Activated CD4-positive, alpha-beta T cell treated with anti-CD3 and anti-CD28 coated beads, Interleukin-2, amount 50 U/mL, for 16 hours (primary cell): ENCODE measurements at regions not wholly inside any gene's neighbourhood (a gene's known extent, or its start where the extent isn't known, plus 50 kb on each side); places are given as distances from the start of the nearest gene placed in this dataset.

Experiments used
- DNase-seq: peaks from one replicate; pipeline ENCODE4 v3.0.0-alpha.2; 2020

DNA sequence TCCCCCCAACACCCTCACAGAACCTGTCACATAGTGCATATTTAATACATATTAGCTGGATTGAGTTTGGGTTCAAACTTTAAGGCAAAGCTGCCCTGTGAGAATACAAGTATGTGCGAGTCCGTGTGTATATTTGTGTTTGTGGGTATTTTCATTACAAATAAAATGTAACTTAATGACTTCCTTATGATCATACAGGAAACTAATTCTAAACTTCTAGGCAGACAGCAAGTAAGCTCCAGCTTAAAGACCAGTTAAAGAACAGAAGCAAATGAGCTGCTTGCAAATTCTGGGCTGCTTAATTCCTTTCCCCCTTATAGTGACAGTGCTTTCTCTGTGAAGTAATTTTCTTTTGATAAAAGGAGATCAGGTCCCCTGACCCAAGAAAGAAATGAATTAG is 437.6 kb downstream of the TTLL7 start:
- DNase-seq, result no peak

DNA sequence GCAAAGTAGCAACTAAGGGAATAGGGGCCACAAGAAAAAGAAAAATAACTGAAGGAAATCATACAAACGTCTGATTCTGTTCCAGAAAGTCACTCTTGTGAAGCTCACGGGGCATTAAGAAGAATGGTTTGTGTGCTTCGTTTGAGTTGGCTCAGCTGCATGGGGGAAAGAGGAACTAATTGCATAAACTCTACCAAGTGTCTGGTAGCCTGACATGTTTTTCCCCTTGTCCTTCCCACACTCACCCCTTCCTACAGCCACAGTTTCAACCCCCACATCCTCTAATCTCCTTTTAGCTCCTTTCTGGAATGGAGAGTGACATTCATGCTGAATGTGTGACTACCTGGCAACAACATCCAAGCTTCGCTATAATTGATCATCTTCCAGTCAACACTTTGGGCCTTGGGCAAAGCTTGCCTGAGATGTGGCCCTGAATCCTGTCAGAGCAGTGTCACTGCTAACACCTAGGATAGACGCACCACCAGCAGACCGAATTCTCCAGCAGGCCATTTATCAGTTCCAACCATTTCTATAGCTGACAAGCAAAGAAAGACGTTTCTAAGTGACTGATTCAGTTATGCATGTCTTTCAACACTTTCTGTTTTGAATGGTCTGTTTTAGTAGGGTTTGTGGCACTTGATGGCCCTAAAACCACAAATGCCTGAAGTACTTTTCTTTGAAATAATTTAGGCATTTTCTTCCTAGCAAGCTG is 439.6 kb downstream of the TTLL7 start:
- no peak for DNase-seq

DNA sequence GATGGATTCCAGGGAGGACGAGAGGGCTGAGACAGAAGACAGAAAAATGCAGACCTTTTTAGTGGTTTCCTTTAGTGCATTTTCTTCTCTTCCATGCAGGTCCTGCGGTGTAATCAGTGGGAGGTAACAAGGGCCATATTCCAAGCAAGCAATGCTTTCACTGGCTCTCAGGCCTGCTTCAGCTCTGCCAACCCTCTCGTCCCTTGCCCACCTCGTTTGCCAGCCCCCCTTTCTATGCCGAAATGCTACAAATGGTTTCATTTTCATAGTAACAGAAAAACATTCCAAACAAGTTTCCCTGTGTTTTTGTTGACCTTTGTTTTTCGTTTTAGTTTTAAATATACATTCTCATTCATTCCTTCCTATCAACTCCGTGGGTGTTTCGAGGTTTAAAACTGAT is 443.1 kb downstream of the TTLL7 start:
- DNase-seq, result no peak

DNA sequence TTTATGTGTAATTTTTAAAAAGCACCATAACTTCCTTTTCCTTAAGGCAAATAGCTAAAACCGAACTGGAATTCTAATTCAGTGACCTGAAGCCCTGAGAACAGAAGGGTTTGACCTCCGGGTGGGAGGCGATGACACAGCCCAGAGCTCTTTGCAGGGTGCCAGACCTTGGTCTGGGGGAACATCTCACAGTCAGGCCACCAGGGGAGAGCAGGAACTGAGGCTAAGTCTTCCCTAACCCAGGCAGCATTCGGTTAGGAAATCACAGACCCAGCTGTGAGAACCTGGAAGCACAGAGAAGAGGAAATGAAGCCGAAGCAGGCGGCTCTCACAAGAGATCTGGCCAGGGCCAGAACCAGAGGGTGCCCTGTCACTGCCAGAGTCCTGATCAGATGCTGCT is 444.8 kb downstream of the TTLL7 start:
- no peak for DNase-seq

DNA sequence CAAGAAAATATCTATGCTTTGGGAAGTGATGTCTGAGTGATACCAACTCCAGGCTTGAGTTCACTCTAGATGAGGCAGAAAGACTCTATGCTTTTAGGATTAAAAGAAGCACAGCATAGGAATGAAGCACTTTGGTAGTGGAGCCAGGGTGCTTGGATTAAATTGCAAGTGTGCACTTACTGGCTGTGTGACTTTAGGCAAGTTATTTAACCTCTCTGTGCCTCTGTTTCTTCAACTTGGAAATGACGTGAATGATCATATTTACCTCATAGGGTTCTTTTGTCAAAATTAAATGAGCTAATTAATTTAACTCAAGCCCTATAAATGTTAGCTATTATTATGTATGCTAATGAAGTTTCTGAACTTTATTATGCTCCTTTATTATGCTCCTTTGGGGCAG is 446.1 kb downstream of the TTLL7 start:
- no peak for DNase-seq

DNA sequence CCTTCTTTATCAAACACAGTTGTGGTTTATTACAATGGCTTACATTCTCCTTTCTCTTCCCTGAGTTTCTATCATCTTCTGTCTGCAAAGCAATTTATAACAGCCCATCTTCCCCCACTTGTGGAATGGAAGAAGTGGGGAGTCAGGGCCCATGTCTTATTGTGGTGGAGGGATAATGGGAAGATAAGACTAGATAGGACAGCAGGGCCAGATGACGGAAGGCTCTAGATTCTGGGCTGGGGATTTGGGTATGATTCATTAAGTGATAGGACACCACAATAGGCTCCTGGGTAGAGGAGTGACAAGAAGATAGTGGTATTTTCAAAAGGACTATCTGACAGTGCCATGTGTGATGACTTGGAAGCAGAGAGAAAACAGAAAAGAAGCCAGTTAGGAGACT is 450.6 kb downstream of the TTLL7 start:
- DNase-seq, result no peak

DNA sequence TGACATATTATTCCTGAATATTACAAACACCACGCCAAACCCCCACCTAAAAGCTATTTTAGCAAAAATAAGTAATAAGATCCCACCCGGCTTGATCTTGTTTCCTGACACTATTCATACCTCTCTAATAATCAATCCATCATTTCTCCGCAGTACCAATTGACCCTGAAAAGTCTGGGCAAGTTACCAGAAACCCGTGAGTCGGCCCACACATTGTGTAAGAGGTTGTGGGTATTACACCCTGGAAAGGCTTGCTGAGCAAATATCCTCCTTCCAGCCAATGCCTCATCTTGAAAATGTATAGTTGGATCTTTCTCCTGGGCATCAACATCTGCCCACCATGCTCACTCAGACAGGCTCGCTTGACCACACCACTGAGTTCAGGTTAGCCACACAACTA is 451.0 kb downstream of the TTLL7 start:
- no peak for DNase-seq

DNA sequence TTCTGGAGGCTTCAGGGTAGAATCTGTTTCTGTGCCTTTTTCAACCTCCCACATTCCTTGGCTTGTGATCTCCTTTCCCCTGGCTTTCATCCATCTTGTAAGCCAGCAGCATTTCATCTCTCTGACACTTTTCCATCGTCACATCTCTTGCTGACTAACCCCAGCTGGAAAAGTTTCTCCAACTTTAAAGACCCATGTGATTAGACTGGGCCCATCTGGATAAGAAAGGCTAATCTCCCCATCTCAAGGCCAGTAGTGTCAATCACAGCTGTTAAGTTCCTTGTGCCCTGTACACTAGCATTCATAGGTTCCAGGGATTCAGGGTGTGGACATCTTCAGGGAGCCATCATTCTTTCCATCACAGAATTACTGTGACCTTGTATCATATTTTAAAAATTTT is 452.1 kb downstream of the TTLL7 start:
- no peak for DNase-seq

DNA sequence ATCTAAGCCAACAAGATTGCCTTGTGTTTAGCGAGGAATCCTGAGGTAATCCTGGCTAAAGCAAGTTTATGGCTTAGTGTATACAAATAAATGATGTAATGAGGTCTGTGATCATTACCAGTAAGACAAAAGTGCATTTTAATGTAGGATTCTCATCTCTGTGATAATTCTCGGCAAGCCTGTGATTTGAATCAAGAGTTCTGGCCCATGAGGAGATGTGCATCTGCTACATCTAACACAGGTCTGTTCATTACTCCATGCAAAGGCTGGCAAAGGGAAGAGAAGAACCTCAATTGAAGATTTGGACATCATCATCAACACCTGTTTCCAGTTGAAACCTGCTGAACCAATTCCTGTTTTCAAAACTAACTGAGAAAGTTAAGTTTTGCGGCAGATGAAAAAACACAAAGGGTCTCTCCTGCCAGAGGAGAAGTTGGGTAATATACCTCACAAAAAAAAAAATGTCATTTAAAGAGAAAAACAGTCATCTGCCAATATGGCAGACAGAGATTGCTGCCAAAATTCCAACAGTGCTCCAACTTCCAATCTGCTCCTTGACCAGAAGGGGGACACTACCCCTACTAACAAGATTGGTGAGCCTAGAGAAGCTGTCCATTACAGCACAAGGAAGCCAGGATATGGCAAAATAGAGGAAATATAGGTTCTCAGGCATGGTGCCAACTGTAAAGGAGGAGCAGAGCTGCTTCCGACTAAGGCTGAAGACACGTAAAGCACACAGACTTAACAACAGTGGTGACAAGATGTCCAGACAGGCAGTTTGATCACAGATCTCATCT is 453.7 kb downstream of the TTLL7 start:
- no peak for DNase-seq

DNA sequence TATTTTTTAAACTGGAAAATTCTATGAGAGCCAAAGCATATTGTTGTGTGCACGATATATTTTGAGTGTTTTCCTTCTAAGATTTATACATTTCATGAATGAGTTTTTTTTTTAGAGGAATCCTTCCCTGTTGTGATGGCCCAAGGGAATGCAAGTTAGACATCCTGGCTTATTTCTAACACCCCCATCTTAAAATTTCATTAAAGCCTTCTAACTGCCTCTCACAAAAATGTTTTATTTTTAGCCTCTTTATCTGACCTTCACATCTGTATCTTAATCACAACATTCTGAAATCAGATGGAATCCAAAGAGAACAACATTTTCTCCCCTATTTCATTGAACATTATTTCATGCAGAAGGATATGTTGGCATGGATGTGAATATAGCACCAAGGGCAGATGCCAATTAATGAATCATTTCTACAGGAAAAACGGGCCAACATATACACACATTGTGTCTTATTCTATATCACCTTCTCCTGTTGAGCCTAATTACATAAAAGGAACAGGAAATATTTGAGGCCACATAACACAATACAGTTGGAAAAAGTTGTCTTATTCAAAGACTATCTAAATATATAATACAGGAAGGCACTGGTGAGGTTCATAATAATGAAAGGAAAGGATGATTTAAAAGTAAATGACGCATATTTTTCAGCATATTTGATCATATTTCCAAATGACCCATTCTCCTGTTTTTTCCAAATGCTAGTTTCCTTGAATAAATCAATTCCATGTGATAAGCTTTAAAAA is 455.5 kb downstream of the TTLL7 start:
- DNase-seq, result no peak

DNA sequence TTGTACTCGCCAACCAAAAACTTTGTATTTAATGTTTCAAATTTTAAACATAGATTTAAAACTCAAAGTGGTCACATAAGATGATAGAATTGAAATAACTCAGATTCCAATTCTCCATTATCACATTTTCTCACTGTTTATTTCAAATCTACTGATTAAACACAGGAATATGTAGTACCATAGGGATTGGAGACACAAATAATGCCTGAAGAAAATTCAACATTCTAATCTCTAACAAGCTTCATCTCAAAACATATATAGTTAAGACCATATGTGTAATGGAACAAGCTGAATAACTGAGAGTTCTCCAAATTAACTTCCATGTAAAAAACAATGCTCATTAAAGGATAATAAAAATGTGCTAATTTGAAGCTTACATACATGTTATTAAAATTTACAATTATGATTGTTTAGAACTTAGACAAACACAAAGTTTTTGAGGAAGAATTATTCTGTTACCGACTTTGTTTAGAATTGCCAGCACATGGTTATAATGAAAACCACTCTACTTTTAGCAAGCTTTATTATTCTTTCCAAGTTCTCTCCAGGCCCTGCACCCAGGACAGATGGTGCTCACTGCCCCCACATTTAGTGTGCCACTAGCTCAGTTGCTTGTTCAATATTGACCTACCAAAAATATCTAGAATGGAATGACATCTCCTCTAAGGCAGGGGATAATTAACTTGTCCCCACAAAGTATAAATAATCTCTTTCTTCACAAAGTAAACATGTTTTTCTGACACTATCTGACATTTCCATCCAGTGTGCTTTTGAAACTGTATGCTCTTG is 467.2 kb downstream of the TTLL7 start:
- DNase-seq, result no peak

DNA sequence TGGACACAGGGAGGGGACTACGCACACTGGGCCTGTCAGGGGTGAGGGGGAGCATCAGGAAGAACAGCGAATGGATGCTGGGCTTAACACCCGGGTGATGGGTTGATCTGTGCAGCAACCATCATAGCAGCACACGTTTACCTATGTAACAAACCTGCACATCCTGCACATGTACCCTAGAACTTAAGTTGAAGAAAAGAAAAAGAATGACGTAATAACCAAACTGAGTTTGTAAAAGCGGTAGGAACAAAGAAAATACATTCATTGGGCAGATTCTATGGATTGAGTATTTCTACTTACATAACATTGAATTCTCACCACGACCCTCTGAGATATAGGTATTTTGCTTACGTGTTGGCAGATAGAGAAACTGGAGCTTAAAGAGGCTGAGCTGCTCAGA is 468.4 kb downstream of the TTLL7 start:
- DNase-seq, result no peak

DNA sequence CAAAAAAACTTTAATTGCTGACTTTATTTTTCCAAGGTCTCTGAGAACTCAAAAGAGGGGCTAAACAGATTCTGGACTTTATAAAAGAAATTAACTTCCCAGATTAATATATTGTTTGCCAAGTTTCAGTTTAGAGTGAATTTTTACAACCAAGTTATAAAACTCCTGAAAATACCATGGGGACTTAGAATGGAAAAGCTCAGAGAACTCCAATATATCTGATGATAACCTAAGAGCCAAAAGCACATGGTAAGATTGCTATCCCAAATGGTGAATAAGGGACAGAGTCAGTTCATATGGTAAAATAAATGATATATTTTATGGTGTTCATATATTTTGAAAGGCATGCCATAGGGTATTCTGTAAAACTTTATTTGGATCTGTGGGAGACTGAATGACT is 470.9 kb downstream of the TTLL7 start:
- no peak for DNase-seq

DNA sequence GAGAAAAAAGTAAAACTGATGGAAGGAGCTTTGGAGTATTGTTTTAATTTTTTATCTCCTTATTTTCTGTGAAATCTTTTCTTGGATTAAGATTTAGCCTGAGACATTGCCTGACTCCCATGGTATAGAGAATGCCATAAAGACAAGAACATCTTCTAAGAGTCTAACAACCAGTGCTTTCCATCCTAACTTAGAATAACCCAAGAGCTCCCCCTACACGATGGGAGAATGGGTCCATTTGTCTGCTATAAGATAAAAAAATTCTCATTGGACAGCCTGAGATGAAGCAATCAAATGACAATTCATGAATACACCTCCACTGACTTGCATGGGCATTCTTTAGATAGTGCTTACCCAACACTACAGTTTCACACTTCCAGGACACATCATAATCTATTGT is 478.1 kb downstream of the TTLL7 start:
- DNase-seq, result no peak

DNA sequence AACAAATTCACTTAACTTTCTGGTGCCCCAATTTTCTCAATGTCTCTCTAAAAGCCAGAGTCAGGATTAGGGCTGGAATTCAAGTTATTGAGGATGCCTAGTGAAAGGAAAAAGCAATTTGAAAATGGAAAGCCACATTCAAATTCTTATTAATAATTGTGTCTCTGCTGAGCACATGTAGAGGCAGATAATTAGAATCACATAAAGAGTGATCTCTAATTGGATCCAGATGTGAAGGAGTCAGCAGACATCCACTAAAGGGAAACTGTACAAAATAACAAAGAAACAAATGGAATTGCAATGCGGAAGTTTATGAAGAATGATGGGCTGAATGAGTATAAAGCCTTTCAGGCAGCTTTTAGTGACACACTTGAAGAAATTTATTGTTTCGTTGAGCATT is 482.6 kb downstream of the TTLL7 start:
- no peak for DNase-seq

DNA sequence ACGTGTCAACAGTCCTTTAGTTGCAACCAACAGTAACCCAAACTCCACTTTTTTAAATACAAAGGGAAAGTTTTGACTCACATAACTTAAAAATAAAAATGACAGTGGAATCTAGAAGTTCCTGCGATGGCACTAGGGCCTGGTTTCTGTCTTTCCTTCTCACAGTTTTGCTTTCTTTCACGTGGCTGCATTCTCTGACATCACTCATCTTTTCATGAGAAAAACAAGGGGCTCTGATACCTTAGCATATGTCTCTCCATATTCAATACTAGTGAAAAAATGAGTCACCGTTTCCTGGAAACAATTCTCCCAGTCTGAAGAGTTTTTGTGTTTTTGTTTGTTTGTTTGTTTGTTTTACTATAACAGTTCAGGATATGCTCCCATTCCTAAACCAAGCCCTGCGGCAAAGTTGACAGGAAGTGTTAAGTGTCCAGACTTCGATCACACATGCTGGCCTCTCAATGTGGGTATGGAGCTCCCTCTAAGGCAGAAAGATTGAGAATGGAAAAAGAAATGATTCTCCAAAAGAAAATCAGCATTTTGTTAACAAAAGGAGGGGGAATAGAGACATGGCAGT is 483.3 kb downstream of the TTLL7 start:
- DNase-seq, result peak; percentile 50

DNA sequence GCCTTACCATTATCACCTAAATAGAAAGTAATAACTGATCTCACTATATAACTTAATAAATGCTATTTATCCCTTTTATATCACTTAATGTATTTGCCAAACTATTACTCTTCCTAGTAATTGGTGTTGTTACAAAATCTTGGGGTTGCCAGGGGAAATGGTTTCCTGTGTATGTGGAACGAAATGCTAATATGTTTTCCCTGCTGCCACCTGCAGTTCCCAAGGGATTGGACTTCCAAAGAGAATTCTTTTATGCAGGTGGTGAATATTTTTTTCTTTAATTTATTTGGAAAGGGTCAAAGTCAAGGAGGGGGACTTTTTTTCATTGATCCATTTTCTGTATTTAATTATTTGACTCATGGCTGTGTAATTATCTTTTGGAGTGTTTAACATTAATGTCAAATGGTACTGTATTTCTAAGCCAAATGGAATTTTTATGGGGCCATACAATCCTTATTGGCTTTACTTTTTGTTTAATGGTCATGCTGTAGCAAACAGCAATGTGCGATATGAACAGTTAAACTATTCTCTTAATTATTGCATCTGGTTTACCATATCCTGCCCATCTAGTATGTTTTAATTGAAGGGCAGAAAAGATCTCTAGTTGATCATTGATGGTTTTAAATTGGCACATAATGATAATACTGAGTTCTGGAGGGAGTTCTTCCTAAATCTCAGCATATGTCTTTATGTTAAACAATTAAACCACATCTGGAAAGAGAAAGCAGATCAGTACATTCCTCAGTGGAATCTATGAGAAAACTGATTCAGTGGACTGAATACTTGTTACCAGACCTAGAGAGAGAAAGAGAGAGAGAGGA is 486.3 kb downstream of the TTLL7 start:
- DNase-seq, result no peak

DNA sequence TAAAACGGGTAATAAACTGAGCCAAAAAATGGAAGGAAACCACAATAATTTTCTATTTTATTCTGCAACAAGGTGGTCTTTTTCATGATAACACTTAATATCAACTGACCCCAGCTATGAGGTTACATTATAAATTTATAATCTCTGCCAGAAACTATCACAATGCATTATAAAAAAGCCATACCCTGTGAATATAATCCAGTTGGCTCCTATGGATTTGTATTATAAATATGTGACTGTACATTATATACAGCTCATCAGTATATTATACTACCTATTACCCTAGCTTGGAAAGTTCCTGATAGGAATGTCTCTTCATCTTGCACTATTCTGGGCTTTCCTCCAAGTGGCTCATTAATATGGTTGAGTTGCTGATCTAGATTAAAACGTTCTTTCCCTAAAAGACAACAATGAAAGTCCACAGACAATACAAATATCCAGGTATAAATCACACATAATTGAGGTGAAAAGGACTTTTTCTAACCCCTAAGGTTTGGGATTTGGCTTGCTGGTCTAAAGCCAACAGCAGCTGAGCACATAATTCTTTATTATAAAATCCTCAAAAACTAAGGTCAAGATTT is 487.7 kb downstream of the TTLL7 start:
- DNase-seq, result no peak

DNA sequence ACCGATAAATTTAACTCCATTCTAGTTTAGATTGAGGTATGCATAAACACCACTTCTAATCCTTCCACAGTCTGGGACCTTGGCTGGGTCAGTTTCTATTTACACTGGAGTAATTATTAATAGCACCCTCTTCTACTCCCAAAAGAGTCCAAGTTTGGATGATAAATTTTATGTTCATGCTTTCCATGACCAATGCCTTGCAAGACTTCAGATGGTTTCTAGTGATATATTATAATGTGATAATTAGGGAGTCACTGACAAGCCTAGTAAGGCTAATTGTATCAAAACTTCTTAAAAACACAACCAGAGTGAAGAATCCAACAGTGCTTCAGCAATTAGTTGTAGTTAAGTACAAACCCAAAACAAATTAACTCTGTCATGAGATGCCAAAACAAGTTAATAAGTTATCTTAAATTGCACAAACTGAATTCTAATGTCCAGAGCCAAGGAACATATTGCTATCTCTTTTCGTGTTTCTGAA is 489.6 kb downstream of the TTLL7 start:
- DNase-seq, result no peak

DNA sequence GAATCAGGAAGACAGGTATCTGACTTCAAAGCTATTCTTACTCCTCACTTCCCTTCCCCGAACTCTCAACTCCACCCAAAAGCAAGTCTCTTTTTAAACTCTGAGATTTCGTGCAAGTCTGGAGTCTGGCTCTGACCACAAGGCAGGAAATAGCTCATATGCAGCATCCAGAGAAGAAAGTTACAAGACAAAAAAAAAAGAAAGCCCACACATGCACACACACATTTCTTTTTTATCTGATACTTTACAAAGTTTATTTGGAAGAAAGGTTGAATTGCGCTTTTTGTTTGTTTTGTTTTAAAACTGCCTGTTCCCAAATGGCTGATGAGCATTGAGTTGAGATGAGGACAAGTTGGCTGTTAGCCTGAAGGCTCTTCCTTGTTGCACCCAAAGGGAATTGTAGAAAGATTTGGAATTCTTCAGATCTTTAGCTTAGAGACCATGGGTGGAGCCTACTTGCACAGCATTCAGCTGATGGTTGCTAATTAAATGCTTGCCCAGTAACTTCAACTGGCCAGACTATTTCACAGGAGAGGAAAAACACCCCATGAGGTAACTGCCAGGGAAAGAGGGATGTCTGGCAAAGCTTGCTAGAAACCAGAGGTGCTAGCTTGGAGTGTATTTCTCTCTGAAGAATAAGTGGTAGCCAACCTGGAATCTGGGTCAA is 490.3 kb downstream of the TTLL7 start:
- DNase-seq, result peak; percentile 84

DNA sequence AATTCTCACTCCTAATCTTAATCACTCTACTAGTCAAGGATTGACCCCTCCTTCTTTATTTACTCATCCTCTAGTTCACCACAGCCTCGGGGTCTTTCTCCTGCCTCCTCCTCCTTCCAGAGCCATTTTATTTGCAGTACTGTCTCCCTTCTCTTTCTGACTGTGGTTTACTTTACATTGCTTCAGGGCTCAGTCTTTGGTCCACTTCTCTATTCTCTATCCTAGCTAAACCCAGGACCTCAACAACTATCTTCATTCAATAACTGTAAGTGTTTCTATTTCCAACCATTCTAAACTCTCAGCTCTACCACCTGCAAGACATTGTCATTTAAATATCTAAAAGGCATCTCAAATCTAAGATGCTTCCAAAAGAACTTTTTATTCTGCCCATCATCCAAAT is 493.8 kb downstream of the TTLL7 start:
- no peak for DNase-seq
